ENCODE measurements at regions not wholly inside any gene's neighbourhood (a gene's known extent, or its start where the extent isn't known, plus 50 kb on each side); places are given as distances from the start of the nearest gene placed in this dataset.

GRCh38 chr7:17520941-17521340 is 222.5 kb downstream of the AHR start:
- Histone ChIP-seq H3K9me2 (replicated peaks; ENCODE audit: low read length) (no peaks in the 10 kb centered on the region), H3K27ac (ENCODE audit: low read length) (peak overlapping the region; percentile 34), H3K4me3 (ENCODE audit: low read length) (no peak overlapping the region), H3K4me1 (ENCODE audit: insufficient read depth, low read length) (peaks cover 19% of the 10 kb centered on the region), H3K27me3 (ENCODE audit: low read length) (no peaks in the 10 kb centered on the region), H3K4me2 (ENCODE audit: low read length) (peak overlapping the region; percentile 34; the same call in 1 of the 2 replicates), H3K36me3 (ENCODE audit: low read depth, low read length) (no peaks in the 10 kb centered on the region), H3K9me3 (ENCODE audit: low read length) (no peaks in the 10 kb centered on the region), H2AFZ (ENCODE audit: low read length) (no peak overlapping the region), H4K20me1 (ENCODE audit: low read length) (no peaks in the 10 kb centered on the region), H3K9ac (ENCODE audit: low read length) (no peak overlapping the region), H3F3A (ENCODE audit: low read length, unreplicated experiment) (no peaks in the 10 kb centered on the region), H3K79me2 (ENCODE audit: low read length) (no peaks in the 10 kb centered on the region)
- ChIA-PET CTCF (interaction anchor here (0.5 to 0.7 kb wide), 2 partner anchors 53 to 1667 kb away, joined by 4 to 6 read pairs; no protein-coding TSS in a partner anchor), POLR2A (ENCODE audit: unreplicated experiment) (interaction anchor here (0.7 kb wide), 1 partner anchor 30 kb away, joined by 5 read pairs; no protein-coding TSS in a partner anchor)
- DNase-seq (no peak), ATAC-seq (peak; percentile 11; the same call in 1 of the 2 replicates)
- BruUV-seq (replicated peaks): no TSS peak
- intact Hi-C loops (cut with micrococcal nuclease): no loop called here
- TF ChIP-seq EZH2phosphoT487 (IDR thresholded peaks at IDR 0.05; ENCODE audit: borderline replicate concordance, low read length) (no peak), CTCF (conservative IDR thresholded peaks at IDR 0.05; ENCODE audit: low read depth, low read length) (no peak), EZH2 (IDR thresholded peaks at IDR 0.05; ENCODE audit: low read length, unreplicated experiment) (no peak)

- peak overlapping the region; percentile 34 for H3K27ac ChIP-seq (ENCODE audit: low read length)
- 0 out of 2 replicates have a peak overlapping the region, but pooled peaks have one; percentile 7 for H2AFZ ChIP-seq (ENCODE audit: low read length)
Measured at GRCh38 chr7:17521437-17521836, 223.0 kb downstream of the AHR start.

More at GRCh38 chr7:17521437-17521836, 223.0 kb downstream of the AHR start:
- H3K9me3 ChIP-seq (ENCODE audit: low read length): no peaks in the 10 kb centered on the region
- H3K79me2 ChIP-seq (ENCODE audit: low read length): no peaks in the 10 kb centered on the region
- H3K36me3 ChIP-seq (ENCODE audit: low read depth, low read length): no peaks in the 10 kb centered on the region
- H3K4me3 ChIP-seq (ENCODE audit: low read length): no peak overlapping the region
- POLR2A ChIA-PET (ENCODE audit: unreplicated experiment): no interaction called here
- H3K4me2 ChIP-seq (ENCODE audit: low read length): peak overlapping the region; percentile 34
- CTCF ChIA-PET: interaction anchor here (0.5 to 0.7 kb wide), 2 partner anchors 53 to 118 kb away, joined by 4 read pairs; no protein-coding TSS in a partner anchor
- H4K20me1 ChIP-seq (ENCODE audit: low read length): no peaks in the 10 kb centered on the region
- H3K4me1 ChIP-seq (ENCODE audit: insufficient read depth, low read length): peaks cover 19% of the 10 kb centered on the region
- TF ChIP-seq CTCF (conservative IDR thresholded peaks at IDR 0.05; ENCODE audit: low read depth, low read length): no peak
- TF ChIP-seq EZH2 (IDR thresholded peaks at IDR 0.05; ENCODE audit: low read length, unreplicated experiment): no peak
- H3K27me3 ChIP-seq (ENCODE audit: low read length): no peaks in the 10 kb centered on the region
- no TSS peak for BruUV-seq (replicated peaks)
- ATAC-seq (peak; percentile 85), DNase-seq (peak; percentile 60)
- intact Hi-C loops (cut with micrococcal nuclease): no loop called here
- 0 out of 2 replicates have a peak overlapping the region, but pooled peaks have one; percentile 12 for H3K9ac ChIP-seq (ENCODE audit: low read length)
- no peaks in the 10 kb centered on the region for H3K9me2 ChIP-seq (replicated peaks; ENCODE audit: low read length)
- H3F3A ChIP-seq (ENCODE audit: low read length, unreplicated experiment): no peaks in the 10 kb centered on the region

Measured in PC-3 (cell line).